ENCODE measurements at regions not wholly inside any gene's neighbourhood (a gene's known extent, or its start where the extent isn't known, plus 50 kb on each side); places are given as distances from the start of the nearest gene placed in this dataset.

- no peak for DNase-seq
Observed at GRCh38 chr2:217219164-217219520, 359.3 kb upstream of the TNP1 start.

GRCh38 chr2:217218269-217219163, 358.7 kb upstream of the TNP1 start:
- DNase-seq, result no peak

GRCh38 chr2:217216982-217217381, 357.1 kb upstream of the TNP1 start:
- DNase-seq, result no peak

GRCh38 chr2:217216316-217216715, 356.5 kb upstream of the TNP1 start:
- no peak for DNase-seq

GRCh38 chr2:217215877-217216276, 356.0 kb upstream of the TNP1 start:
- DNase-seq, result no peak

GRCh38 chr2:217208867-217209266, 349.0 kb upstream of the TNP1 start:
- DNase-seq, result no peak

- no peak for DNase-seq
Observed at GRCh38 chr2:217207699-217208010, 347.8 kb upstream of the TNP1 start.

GRCh38 chr2:217206907-217207698, 347.2 kb upstream of the TNP1 start:
- DNase-seq, result no peak

GRCh38 chr2:217206016-217206725, 346.3 kb upstream of the TNP1 start:
- no peak for DNase-seq

- no peak for DNase-seq
Observed at GRCh38 chr2:217204358-217204757, 344.5 kb upstream of the TNP1 start.

- no peak for DNase-seq
Observed at GRCh38 chr2:217203086-217203485, 343.2 kb upstream of the TNP1 start.

- no peak for DNase-seq
Observed at GRCh38 chr2:217199255-217199630, 339.4 kb upstream of the TNP1 start.

GRCh38 chr2:217195658-217196446, 336.0 kb upstream of the TNP1 start:
- DNase-seq, result no peak

- DNase-seq, result no peak
Observed at GRCh38 chr2:217195016-217195415, 335.2 kb upstream of the TNP1 start.

GRCh38 chr2:217193431-217194340, 333.8 kb upstream of the TNP1 start:
- DNase-seq, result no peak

GRCh38 chr2:217192366-217192765, 332.5 kb upstream of the TNP1 start:
- no peak for DNase-seq

- no peak for DNase-seq
Observed at GRCh38 chr2:217189747-217190146, 329.9 kb upstream of the TNP1 start.

GRCh38 chr2:217189131-217189530, 329.3 kb upstream of the TNP1 start:
- no peak for DNase-seq

- no peak for DNase-seq
Observed at GRCh38 chr2:217186668-217187159, 326.9 kb upstream of the TNP1 start.

- no peak for DNase-seq
Observed at GRCh38 chr2:217186152-217186551, 326.3 kb upstream of the TNP1 start.

GRCh38 chr2:217185265-217185995, 325.6 kb upstream of the TNP1 start:
- no peak for DNase-seq
